OCI-LY7 (cell line): ENCODE measurements at regions not wholly inside any gene's neighbourhood (a gene's known extent, or its start where the extent isn't known, plus 50 kb on each side); places are given as distances from the start of the nearest gene placed in this dataset.

Experiments
- CTCF ChIP-seq: fragments of 200-600 bp; sonication (generic); conservative IDR thresholded peaks from 2 replicates; pipeline ENCODE4 v1.5.1; 2014; ENCODE audit warnings: mild to moderate bottlenecking, antibody characterized with exemption, low read length, moderate library complexity, mixed read lengths
- EZH2phosphoT487 ChIP-seq: fragments of 200-600 bp; sonication (generic); IDR thresholded peaks from 2 replicates; pipeline ENCODE4 v1.6.1; 2018; ENCODE audit warnings: low read depth, borderline replicate concordance, mild to moderate bottlenecking, mixed run types, antibody characterized with exemption, low read length, moderate library complexity, mixed read lengths

- no peak for TF ChIP-seq EZH2phosphoT487
- TF ChIP-seq CTCF: no peak
Observed at GRCh38 chr7:16113058-16113457, 308.3 kb downstream of the CRPPA start.
